ENCODE measurements at regions not wholly inside any gene's neighbourhood (a gene's known extent, or its start where the extent isn't known, plus 50 kb on each side); places are given as distances from the start of the nearest gene placed in this dataset.

GRCh38 chr22:48895336-48895735 lies 932.3 kb downstream of the BRD1 start:
- WGBS, 2 donors, result 59 to 71% methylated on average over 6 to 8 of the region's 9 CpGs
- DNase-seq, result no peak
- Histone ChIP-seq H3K4me3 (no peak overlapping the region), H3K4me1 (no peaks in the 10 kb centered on the region), H3K27ac (no peak overlapping the region), H3K9me3 (peaks cover 0 to 6% (median 0%) of the 10 kb centered on the region in 3 donors), H3K27me3 (peaks cover 0 to 15% (median 0%) of the 10 kb centered on the region in 4 donors), H3K36me3 (no peaks in the 10 kb centered on the region)
- TF ChIP-seq CTCF (IDR thresholded peaks at IDR 0.05), result no peak
- TF ChIP-seq POLR2A (IDR thresholded peaks at IDR 0.05), result no peak
- intact Hi-C loops (cut with DNase I), result no loop called here

- Histone ChIP-seq H3K9me3 (peaks cover 0 to 6% (median 0%) of the 10 kb centered on the region in 3 donors), H3K27ac (no peak overlapping the region), H3K36me3 (no peaks in the 10 kb centered on the region), H3K4me1 (no peaks in the 10 kb centered on the region), H3K27me3 (peaks cover 0 to 15% (median 0%) of the 10 kb centered on the region in 4 donors), H3K4me3 (no peak overlapping the region)
- TF ChIP-seq CTCF (IDR thresholded peaks at IDR 0.05) (no peak), POLR2A (IDR thresholded peaks at IDR 0.05) (no peak)
- intact Hi-C loops (cut with DNase I), result no loop called here
- DNase-seq, result no peak
- WGBS, 2 donors, result 87% methylated on average over 9 of the region's 14 CpGs; no CpG with 5 or more reads in 1 of the 2 donors
Measured at GRCh38 chr22:48894804-48895250, 932.8 kb downstream of the BRD1 start.

- Histone ChIP-seq H3K4me3 (no peak overlapping the region), H3K27me3 (peaks cover 0 to 15% (median 0%) of the 10 kb centered on the region in 4 donors), H3K9me3 (peaks cover 0 to 6% (median 0%) of the 10 kb centered on the region in 3 donors), H3K4me1 (no peaks in the 10 kb centered on the region), H3K36me3 (no peaks in the 10 kb centered on the region), H3K27ac (no peak overlapping the region)
- 65 to 76% methylated on average over 7 to 16 of the region's 23 CpGs for WGBS, 2 donors
- intact Hi-C loops (cut with DNase I), result no loop called here
- DNase-seq, result no peak
- no peak for TF ChIP-seq POLR2A (IDR thresholded peaks at IDR 0.05)
- TF ChIP-seq CTCF (IDR thresholded peaks at IDR 0.05), result no peak
Measured at GRCh38 chr22:48894064-48894671, 933.5 kb downstream of the BRD1 start.

GRCh38 chr22:48893288-48894063 lies 934.2 kb downstream of the BRD1 start:
- Histone ChIP-seq H3K4me1 (no peaks in the 10 kb centered on the region), H3K27ac (no peak overlapping the region), H3K9me3 (peaks cover 0 to 6% (median 0%) of the 10 kb centered on the region in 3 donors), H3K4me3 (no peak overlapping the region), H3K27me3 (peaks cover 0 to 15% (median 0%) of the 10 kb centered on the region in 4 donors), H3K36me3 (no peaks in the 10 kb centered on the region)
- no peak for TF ChIP-seq CTCF (IDR thresholded peaks at IDR 0.05)
- intact Hi-C loops (cut with DNase I), result no loop called here
- DNase-seq, result no peak
- 72 to 79% methylated on average over 10 to 11 of the region's 16 CpGs for WGBS, 2 donors

GRCh38 chr22:48892578-48893287 lies 934.9 kb downstream of the BRD1 start:
- intact Hi-C loops (cut with DNase I), result no loop called here
- 56 to 60% methylated on average over 8 to 9 of the region's 14 CpGs for WGBS, 2 donors
- Histone ChIP-seq H3K4me1 (no peaks in the 10 kb centered on the region), H3K36me3 (no peaks in the 10 kb centered on the region), H3K4me3 (no peak overlapping the region), H3K9me3 (peaks cover 0 to 6% (median 0%) of the 10 kb centered on the region in 3 donors), H3K27ac (no peak overlapping the region), H3K27me3 (peaks cover 0 to 15% (median 0%) of the 10 kb centered on the region in 4 donors)
- TF ChIP-seq CTCF (IDR thresholded peaks at IDR 0.05), result no peak
- TF ChIP-seq POLR2A (IDR thresholded peaks at IDR 0.05), result no peak
- DNase-seq, result no peak

All from esophagus squamous epithelium (tissue), 5 donors.